Endothelial cell of umbilical vein (primary cell): ENCODE measurements at regions not wholly inside any gene's neighbourhood (a gene's known extent, or its start where the extent isn't known, plus 50 kb on each side); places are given as distances from the start of the nearest gene placed in this dataset.

Source experiments
- EZH2 ChIP-seq: IDR thresholded peaks from 2 replicates; pipeline ENCODE4 v1.6.1; 2012; ENCODE audit warnings: borderline replicate concordance, low read depth, mild to moderate bottlenecking, moderate library complexity, low read length, inconsistent platforms; ENCODE audit not compliant: severe bottlenecking
- FOS ChIP-seq: IDR thresholded peaks from 2 replicates; pipeline ENCODE4 v1.6.1; 2011; ENCODE audit warnings: mild to moderate bottlenecking, low read length, moderate library complexity, borderline replicate concordance; ENCODE audit not compliant: insufficient read depth
- JUN ChIP-seq: IDR thresholded peaks from 2 replicates; pipeline ENCODE4 v1.6.1; 2011; ENCODE audit warnings: borderline replicate concordance, low read depth; ENCODE audit not compliant: insufficient read length, insufficient read depth
- MYC ChIP-seq: IDR thresholded peaks from one replicate; pipeline ENCODE4 v1.6.1; 2011; ENCODE audit warnings: mild to moderate bottlenecking, low read depth, low read length
- POLR2A ChIP-seq: IDR thresholded peaks from 2 replicates; pipeline ENCODE4 v1.6.1; 2012; ENCODE audit warnings: low read depth, mild to moderate bottlenecking, control low read depth, low read length
- POLR2AphosphoS5 ChIP-seq: IDR thresholded peaks from 2 replicates; pipeline ENCODE4 v1.6.1; 2012; ENCODE audit warnings: low read depth, mild to moderate bottlenecking, control low read depth, low read length, moderate library complexity; ENCODE audit not compliant: insufficient read depth
- TF ChIP-seq, protein P1 (sequence below), 2 donors: IDR thresholded peaks; 1 replicate in 1 of 2; 2 replicates in 1 of 2; pipeline ENCODE4 v1.5.1; 2011; ENCODE audit warnings: low read length in 2 of 2, mild to moderate bottlenecking in 2 of 2, moderate library complexity in 2 of 2, control low read depth in 1 of 2, inconsistent platforms in 1 of 2, low read depth in 1 of 2; ENCODE audit not compliant: insufficient read depth in 1 of 2; ENCODE audit errors: extremely low read depth in 1 of 2
- TF ChIP-seq, protein P2 (sequence below): IDR thresholded peaks from 2 replicates; pipeline ENCODE4 v1.6.1; 2011; ENCODE audit not compliant: insufficient read depth, insufficient read length

DNA sequence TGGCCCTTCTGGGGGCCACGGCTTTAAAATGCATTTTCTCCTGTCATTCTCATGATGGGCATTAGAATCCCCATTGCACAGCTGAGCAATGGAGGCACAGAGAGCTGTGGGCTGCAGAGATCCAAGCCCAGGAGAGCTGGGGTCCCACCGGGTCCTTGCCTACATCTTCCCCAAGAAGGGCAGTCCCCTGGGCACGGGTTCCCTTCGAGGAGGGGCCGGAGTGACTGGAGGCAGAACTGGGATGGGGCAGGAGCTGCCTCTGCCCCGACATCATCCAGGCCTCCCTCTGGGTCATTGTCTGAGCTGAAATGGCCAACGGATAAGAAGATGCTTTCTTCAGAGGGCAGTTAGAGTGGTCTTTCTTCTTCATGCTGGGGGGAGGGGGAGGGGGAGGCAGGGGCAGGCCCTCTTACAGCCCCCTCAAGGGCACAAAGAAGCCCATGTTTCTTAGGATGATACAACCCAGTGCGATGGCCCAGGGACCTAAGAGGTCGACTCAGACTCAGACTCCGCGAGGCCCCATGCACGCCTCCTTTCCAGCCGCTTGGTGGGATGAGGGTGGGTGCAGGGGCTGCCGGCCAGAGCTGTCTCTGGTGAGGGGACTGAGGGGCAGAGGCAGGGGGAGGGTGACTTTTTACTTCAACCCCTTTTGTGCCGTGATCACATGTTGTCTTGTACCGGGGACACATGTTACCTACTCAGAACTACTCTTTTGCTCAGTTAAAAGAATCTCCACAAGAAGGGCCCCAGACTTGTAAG is 112.4 kb upstream of the IRX2 start:
- TF ChIP-seq EZH2 (no peak), POLR2AphosphoS5 (no peak), FOS (no peak), POLR2A (no peak), JUN (no peak), MYC (no peak)
- TF ChIP-seq, protein P1, sequence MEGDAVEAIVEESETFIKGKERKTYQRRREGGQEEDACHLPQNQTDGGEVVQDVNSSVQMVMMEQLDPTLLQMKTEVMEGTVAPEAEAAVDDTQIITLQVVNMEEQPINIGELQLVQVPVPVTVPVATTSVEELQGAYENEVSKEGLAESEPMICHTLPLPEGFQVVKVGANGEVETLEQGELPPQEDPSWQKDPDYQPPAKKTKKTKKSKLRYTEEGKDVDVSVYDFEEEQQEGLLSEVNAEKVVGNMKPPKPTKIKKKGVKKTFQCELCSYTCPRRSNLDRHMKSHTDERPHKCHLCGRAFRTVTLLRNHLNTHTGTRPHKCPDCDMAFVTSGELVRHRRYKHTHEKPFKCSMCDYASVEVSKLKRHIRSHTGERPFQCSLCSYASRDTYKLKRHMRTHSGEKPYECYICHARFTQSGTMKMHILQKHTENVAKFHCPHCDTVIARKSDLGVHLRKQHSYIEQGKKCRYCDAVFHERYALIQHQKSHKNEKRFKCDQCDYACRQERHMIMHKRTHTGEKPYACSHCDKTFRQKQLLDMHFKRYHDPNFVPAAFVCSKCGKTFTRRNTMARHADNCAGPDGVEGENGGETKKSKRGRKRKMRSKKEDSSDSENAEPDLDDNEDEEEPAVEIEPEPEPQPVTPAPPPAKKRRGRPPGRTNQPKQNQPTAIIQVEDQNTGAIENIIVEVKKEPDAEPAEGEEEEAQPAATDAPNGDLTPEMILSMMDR (IDR thresholded peaks at IDR 0.05; ENCODE audit: extremely low read depth in 1 of 2, insufficient read depth in 1 of 2, low read depth in 1 of 2, low read length in 2 of 2), result no peak
- TF ChIP-seq, protein P2, sequence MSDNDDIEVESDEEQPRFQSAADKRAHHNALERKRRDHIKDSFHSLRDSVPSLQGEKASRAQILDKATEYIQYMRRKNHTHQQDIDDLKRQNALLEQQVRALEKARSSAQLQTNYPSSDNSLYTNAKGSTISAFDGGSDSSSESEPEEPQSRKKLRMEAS, result no peak
